GM23338 (cell line): ENCODE measurements at regions not wholly inside any gene's neighbourhood (a gene's known extent, or its start where the extent isn't known, plus 50 kb on each side); places are given as distances from the start of the nearest gene placed in this dataset.
A peak's percentile ranks its signal among the peaks of the same experiment; 100 is the strongest.

Source experiments
- ATAC-seq: fragments of 200-7000 bp; cut with Tn5 transposase; 3 replicates; pipeline ENCODE4 v1.9.1; 2020
- DNase-seq: peaks from one replicate; pipeline ENCODE4 v3.0.0-alpha.2; 2015; ENCODE audit warnings: low spot score
- H2AFZ ChIP-seq: fragments of 200-600 bp; sonication (generic); 2 replicates; pipeline ENCODE4 v1.8.0; 2016; ENCODE audit warnings: antibody characterized with exemption, mild to moderate bottlenecking, moderate library complexity
- H3F3A ChIP-seq: fragments of 200-600 bp; sonication (generic); replicated peaks from 2 replicates; pipeline ENCODE4 v1.8.0; 2017; ENCODE audit warnings: antibody characterized with exemption, mixed run types, low read depth
- H3K27ac ChIP-seq: fragments of 200-600 bp; sonication (generic); 2 replicates; pipeline ENCODE4 v1.6.1; 2016; ENCODE audit warnings: low read depth
- H3K27me3 ChIP-seq: fragments of 200-600 bp; sonication (generic); 2 replicates; pipeline ENCODE4 v1.8.0; 2016; ENCODE audit warnings: mild to moderate bottlenecking, mixed run types, moderate library complexity; ENCODE audit not compliant: insufficient read depth
- H3K36me3 ChIP-seq: fragments of 200-600 bp; sonication (generic); 2 replicates; pipeline ENCODE4 v1.8.0; 2016; ENCODE audit warnings: mild to moderate bottlenecking; ENCODE audit not compliant: insufficient read depth
- H3K4me1 ChIP-seq: fragments of 200-600 bp; sonication (generic); 2 replicates; pipeline ENCODE4 v1.8.0; 2016; ENCODE audit warnings: mild to moderate bottlenecking, moderate library complexity; ENCODE audit not compliant: insufficient read depth
- H3K4me2 ChIP-seq: fragments of 200-600 bp; sonication (generic); 2 replicates; pipeline ENCODE4 v1.7.1; 2017; ENCODE audit warnings: mixed run types
- H3K4me3 ChIP-seq: fragments of 200-600 bp; sonication (generic); 2 replicates; pipeline ENCODE4 v1.6.1; 2016; ENCODE audit warnings: mixed run types
- H3K79me2 ChIP-seq: fragments of 200-600 bp; sonication (generic); replicated peaks from 2 replicates; pipeline ENCODE4 v1.8.0; 2017; ENCODE audit warnings: mild to moderate bottlenecking; ENCODE audit not compliant: insufficient read depth
- H3K9me2 ChIP-seq: fragments of 200-600 bp; sonication (generic); 2 replicates; pipeline ENCODE4 v1.8.0; 2017; ENCODE audit not compliant: insufficient read depth
- H4K20me1 ChIP-seq: fragments of 200-600 bp; sonication (generic); replicated peaks from 2 replicates; pipeline ENCODE4 v1.8.0; 2017; ENCODE audit warnings: mild to moderate bottlenecking; ENCODE audit not compliant: insufficient read depth
- H3K27ac Mint-ChIP-seq: 2 replicates; pipeline ENCODE4 v1.8.0; 2020; ENCODE audit warnings: inconsistent platforms, mild to moderate bottlenecking, moderate library complexity, mixed read lengths
- H3K27me3 Mint-ChIP-seq: 3 replicates; pipeline ENCODE4 v1.8.0; 2022; ENCODE audit warnings: low read depth, mild to moderate bottlenecking, moderate library complexity, mixed read lengths, inconsistent platforms; ENCODE audit not compliant: insufficient read depth, poor library complexity
- H3K36me3 Mint-ChIP-seq: 3 replicates; pipeline ENCODE4 v1.8.0; 2021; ENCODE audit warnings: low read depth, mild to moderate bottlenecking, inconsistent platforms, moderate library complexity, mixed read lengths
- H3K4me1 Mint-ChIP-seq: 3 replicates; pipeline ENCODE4 v1.8.0; 2020; ENCODE audit warnings: mild to moderate bottlenecking, inconsistent platforms, mixed read lengths
- H3K4me3 Mint-ChIP-seq: 3 replicates; pipeline ENCODE4 v1.8.0; 2021; ENCODE audit warnings: moderate library complexity, mild to moderate bottlenecking, inconsistent platforms, mixed read lengths
- H3K9me3 Mint-ChIP-seq: 3 replicates; pipeline ENCODE4 v1.8.0; 2020; ENCODE audit warnings: moderate library complexity, mild to moderate bottlenecking, inconsistent platforms, mixed read lengths
- CREB1 ChIP-seq: fragments of 250-450 bp; sonication (Bioruptor Pico); IDR thresholded peaks from 2 replicates; pipeline ENCODE4 v1.5.0; 2020; ENCODE audit warnings: low read depth, mild to moderate bottlenecking, moderate library complexity
- ETS1 ChIP-seq: IDR thresholded peaks from 2 replicates; pipeline ENCODE4 v1.6.1; 2016; ENCODE audit warnings: antibody characterized with exemption
- EZH2 ChIP-seq: fragments of 200-600 bp; sonication (generic); IDR thresholded peaks from one replicate; pipeline ENCODE4 v1.8.0; 2017; ENCODE audit warnings: antibody characterized with exemption, mild to moderate bottlenecking, low read depth; ENCODE audit not compliant: unreplicated experiment
- EZH2phosphoT487 ChIP-seq: fragments of 200-600 bp; sonication (generic); IDR thresholded peaks from one replicate; pipeline ENCODE4 v1.8.1; 2018; ENCODE audit warnings: antibody characterized with exemption; ENCODE audit not compliant: unreplicated experiment
- REST ChIP-seq: IDR thresholded peaks from one replicate; pipeline ENCODE4 v1.6.1; 2018; ENCODE audit warnings: antibody characterized with exemption; ENCODE audit not compliant: unreplicated experiment
- ZNF331 ChIP-seq: fragments of 250-450 bp; sonication (Bioruptor Pico); IDR thresholded peaks from 2 replicates; pipeline ENCODE4 v1.5.0; 2020; ENCODE audit warnings: low read depth, mild to moderate bottlenecking, moderate library complexity
- ZNF462 ChIP-seq: fragments of 250-450 bp; sonication (Bioruptor Pico); IDR thresholded peaks from 2 replicates; pipeline ENCODE4 v1.5.0; 2020; ENCODE audit warnings: mild to moderate bottlenecking, moderate library complexity

- TF ChIP-seq REST, result no peak
- TF ChIP-seq EZH2phosphoT487, result no peak
- TF ChIP-seq ETS1, result no peak
- TF ChIP-seq CREB1 (CRISPR knock-in tag), result no peak
- no peak for TF ChIP-seq ZNF331
- no peak for TF ChIP-seq EZH2
Measured at GRCh38 chr6:28634411-28634760, 108.7 kb downstream of the GPX5 start (continued).

GRCh38 chr6:28634761-28635546, 109.3 kb downstream of the GPX5 start:
- ATAC-seq, result peak; percentile 70
- H4K20me1 ChIP-seq, result no peaks in the 10 kb centered on the region
- H3F3A ChIP-seq, result peaks cover 3% of the 10 kb centered on the region; the same call in 1 of the 2 replicates
- peak overlapping the region; percentile 97 for H2AFZ ChIP-seq
- H3K36me3 Mint-ChIP-seq, result peaks cover 3% of the 10 kb centered on the region; the same call in 1 of the 3 replicates
- H3K27me3 ChIP-seq, result peaks cover 64% of the 10 kb centered on the region
- H3K27ac ChIP-seq, result no peak overlapping the region
- TF ChIP-seq ZNF331, result no peak
- 0 out of 2 replicates have a peak, but pooled peaks have one; percentile 25 for TF ChIP-seq CREB1 (CRISPR knock-in tag)
- H3K4me3 ChIP-seq, result peak overlapping the region; percentile 97
- H3K9me3 Mint-ChIP-seq, result peaks cover 9% of the 10 kb centered on the region; the same call in 1 of the 3 replicates
- H3K36me3 ChIP-seq, result no peaks in the 10 kb centered on the region
- H3K4me2 ChIP-seq, result peak overlapping the region; percentile 100
- peak overlapping the region; percentile 89 for H3K4me3 Mint-ChIP-seq
- peaks cover 9% of the 10 kb centered on the region for H3K4me1 ChIP-seq
- H3K79me2 ChIP-seq, result no peaks in the 10 kb centered on the region
- no peak overlapping the region for H3K27ac Mint-ChIP-seq
- H3K4me1 Mint-ChIP-seq, result peaks cover 6% of the 10 kb centered on the region; the same call in 2 of the 3 replicates
- DNase-seq, result peak; percentile 79
- peaks cover 46% of the 10 kb centered on the region for H3K27me3 Mint-ChIP-seq
- no peaks in the 10 kb centered on the region for H3K9me2 ChIP-seq

- Histone ChIP-seq H3K9me2 (no peaks in the 10 kb centered on the region), H3K79me2 (no peaks in the 10 kb centered on the region), H3K36me3 (no peaks in the 10 kb centered on the region), H3K4me2 (peak overlapping the region; percentile 100), H2AFZ (peak overlapping the region; percentile 97), H3K27ac (no peak overlapping the region), H3K27me3 (peaks cover 64% of the 10 kb centered on the region), H3F3A (peaks cover 3% of the 10 kb centered on the region; the same call in 1 of the 2 replicates), H4K20me1 (no peaks in the 10 kb centered on the region), H3K4me3 (peak overlapping the region; percentile 97), H3K4me1 (peaks cover 9% of the 10 kb centered on the region)
- H3K36me3 Mint-ChIP-seq, result peaks cover 3% of the 10 kb centered on the region; the same call in 1 of the 3 replicates
- peaks cover 11% of the 10 kb centered on the region; the same call in 2 of the 3 replicates for H3K9me3 Mint-ChIP-seq
- H3K27me3 Mint-ChIP-seq, result peaks cover 46% of the 10 kb centered on the region
- H3K4me1 Mint-ChIP-seq, result peaks cover 6% of the 10 kb centered on the region; the same call in 2 of the 3 replicates
- peak overlapping the region; percentile 89 for H3K4me3 Mint-ChIP-seq
- peak; percentile 9; the same call in 2 of the 3 replicates for ATAC-seq
- no peak overlapping the region for H3K27ac Mint-ChIP-seq
- peak; percentile 60 for DNase-seq
- no peak for TF ChIP-seq ZNF462 (CRISPR knock-in tag)
Measured at GRCh38 chr6:28635547-28636158, 110.0 kb downstream of the GPX5 start.
